ENCODE measurements at regions not wholly inside any gene's neighbourhood (a gene's known extent, or its start where the extent isn't known, plus 50 kb on each side); places are given as distances from the start of the nearest gene placed in this dataset.

GRCh38 chr13:83153848-83154247 is 728.4 kb downstream of the SLITRK1 start:
- no peaks in the 10 kb centered on the region for H4K20me1 ChIP-seq (replicated peaks; ENCODE audit: control insufficient read depth, extremely low read depth, insufficient read depth, low read length)
- H3K27ac ChIP-seq (ENCODE audit: insufficient read depth, low read depth, low read length) = no peak overlapping the region
- H3K4me3 ChIP-seq (replicated peaks in 1 of 3; ENCODE audit: insufficient read depth in 1 of 3, low read depth in 1 of 3, low read length in 3 of 3) = no peak overlapping the region
- H3K36me3 ChIP-seq (ENCODE audit: control insufficient read depth in 2 of 2, extremely low read depth in 1 of 2, insufficient read depth in 2 of 2, low read length in 2 of 2) = no peaks in the 10 kb centered on the region
- H3K27me3 ChIP-seq (ENCODE audit: control insufficient read depth in 2 of 2, insufficient read depth in 2 of 2, low read length in 2 of 2) = no peaks in the 10 kb centered on the region
- H3K4me2 ChIP-seq (ENCODE audit: insufficient read depth, low read length) = no peak overlapping the region
- peaks cover 4% of the 10 kb centered on the region for H3K9me3 ChIP-seq (replicated peaks; ENCODE audit: control insufficient read depth, insufficient read depth, low read length)
- H3K9ac ChIP-seq (replicated peaks; ENCODE audit: extremely low read depth, insufficient read depth, low read length) = no peak overlapping the region
- no peak for FAIRE-seq
- dilution Hi-C loops (cut with MboI; ENCODE audit: extremely low pct_ligation_motif_present, low sequenced_read_pairs) (no loop called here), intact Hi-C loops (cut with micrococcal nuclease) (no loop called here)
- TF ChIP-seq GATA2 (IDR thresholded peaks at IDR 0.05; ENCODE audit: insufficient read depth, insufficient read length, low read depth, low read length) (no peak), EZH2 (IDR thresholded peaks at IDR 0.05; ENCODE audit: borderline replicate concordance, low read depth, low read length, severe bottlenecking) (no peak), JUN (IDR thresholded peaks at IDR 0.05; ENCODE audit: borderline replicate concordance, insufficient read depth, insufficient read length, low read depth) (no peak), POLR2AphosphoS5 (IDR thresholded peaks at IDR 0.05; ENCODE audit: insufficient read depth, low read depth, low read length) (no peak), POLR2A (IDR thresholded peaks at IDR 0.05; ENCODE audit: low read depth, low read length) (no peak), MYC (IDR thresholded peaks at IDR 0.05; ENCODE audit: low read depth, low read length) (no peak), FOS (IDR thresholded peaks at IDR 0.05; ENCODE audit: borderline replicate concordance, insufficient read depth, low read length) (no peak), CTCF (IDR thresholded peaks at IDR 0.05; ENCODE audit: extremely low read depth in 1 of 2, insufficient read depth in 1 of 2, low read depth in 1 of 2, low read length in 2 of 2) (no peak)
- TF ChIP-seq, protein P1, sequence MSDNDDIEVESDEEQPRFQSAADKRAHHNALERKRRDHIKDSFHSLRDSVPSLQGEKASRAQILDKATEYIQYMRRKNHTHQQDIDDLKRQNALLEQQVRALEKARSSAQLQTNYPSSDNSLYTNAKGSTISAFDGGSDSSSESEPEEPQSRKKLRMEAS (IDR thresholded peaks at IDR 0.05; ENCODE audit: insufficient read depth, insufficient read length) = no peak
- no peaks in the 10 kb centered on the region for H3K9me1 ChIP-seq (replicated peaks; ENCODE audit: control insufficient read depth, extremely low read depth, insufficient read depth, low read length)
- ChIA-PET CTCF (no interaction called here), POLR2A (no interaction called here)
- no peak for DNase-seq (ENCODE audit: low read depth, low spot score)
- no peak overlapping the region for H2AFZ ChIP-seq (ENCODE audit: low read depth, low read length)
- no TSS peak for BruUV-seq (replicated peaks)
- no peaks in the 10 kb centered on the region for H3K79me2 ChIP-seq (ENCODE audit: control insufficient read depth, insufficient read depth, low read length)
- no peaks in the 10 kb centered on the region for H3K4me1 ChIP-seq (ENCODE audit: control insufficient read depth, extremely low read depth, insufficient read depth, low read length)

Measured in endothelial cell of umbilical vein (primary cell).